ENCODE measurements at regions not wholly inside any gene's neighbourhood (a gene's known extent, or its start where the extent isn't known, plus 50 kb on each side); places are given as distances from the start of the nearest gene placed in this dataset.
A peak's percentile ranks its signal among the peaks of the same experiment; 100 is the strongest.

DNA sequence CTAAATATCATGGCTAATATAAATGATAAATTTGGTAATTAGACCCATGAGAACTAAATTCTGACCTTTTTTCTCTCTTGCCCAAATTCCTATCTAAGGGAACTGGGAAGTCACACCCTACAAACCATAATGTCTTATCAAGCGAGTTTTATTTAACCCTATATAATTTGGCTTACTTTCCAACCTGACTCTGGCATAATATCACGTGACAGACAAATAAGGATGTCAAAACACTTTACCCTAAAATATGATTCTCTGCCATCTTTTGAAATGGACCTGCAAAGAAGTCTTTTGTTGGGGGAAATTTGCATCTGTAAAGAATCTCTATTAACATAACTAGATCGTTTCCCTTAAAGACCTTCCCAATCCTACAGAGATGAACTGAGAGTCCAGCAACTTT, 1823.5 kb upstream of the LRRTM1 start:
- no peaks in the 10 kb centered on the region for H3K27me3 ChIP-seq (ENCODE audit: control insufficient read depth, insufficient read depth, low read length)
- no peaks in the 10 kb centered on the region for H3K4me1 ChIP-seq (ENCODE audit: control insufficient read depth, insufficient read depth, low read length)
- no peak for DNase-seq (ENCODE audit: low read depth, low spot score)
- H3K4me3 ChIP-seq (ENCODE audit: low read length) = no peak overlapping the region
- H3K36me3 ChIP-seq (ENCODE audit: control insufficient read depth, insufficient read depth, low read length) = no peaks in the 10 kb centered on the region
- no CpG with 5 or more reads among the region's 3 CpGs for WGBS (ENCODE audit: insufficient coverage, insufficient read length)
- no peak overlapping the region for H3K27ac ChIP-seq (ENCODE audit: low read length)
- no peaks in the 10 kb centered on the region for H3K9me3 ChIP-seq (ENCODE audit: control insufficient read depth, insufficient read depth, low read length)

DNA sequence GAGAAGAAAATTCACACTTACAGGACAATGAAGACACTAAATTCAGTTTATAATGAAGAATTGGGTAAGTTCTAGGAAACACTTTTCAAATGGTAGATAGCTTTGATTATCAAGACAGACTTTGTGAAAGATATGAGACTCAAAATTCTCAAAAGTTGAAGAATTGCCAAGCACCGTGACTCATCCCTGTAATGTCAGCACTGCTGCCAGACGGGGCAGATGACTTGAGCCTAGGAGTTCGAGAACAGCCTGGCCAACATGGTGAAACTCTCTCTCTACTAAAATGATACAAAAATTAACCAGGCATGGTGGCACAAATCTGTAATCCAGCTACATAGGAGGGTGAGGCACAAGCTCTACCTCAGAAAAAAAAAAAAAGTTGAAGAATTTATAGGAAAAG, 1820.1 kb upstream of the LRRTM1 start:
- whole genome bisulfite sequencing (ENCODE audit: insufficient coverage, insufficient read length) = no CpG with 5 or more reads among the region's 3 CpGs
- DNase-seq (ENCODE audit: low read depth, low spot score) = no peak
- no peaks in the 10 kb centered on the region for H3K27me3 ChIP-seq (ENCODE audit: control insufficient read depth, insufficient read depth, low read length)
- H3K27ac ChIP-seq (ENCODE audit: low read length) = no peak overlapping the region
- no peaks in the 10 kb centered on the region for H3K9me3 ChIP-seq (ENCODE audit: control insufficient read depth, insufficient read depth, low read length)
- no peaks in the 10 kb centered on the region for H3K4me1 ChIP-seq (ENCODE audit: control insufficient read depth, insufficient read depth, low read length)
- H3K36me3 ChIP-seq (ENCODE audit: control insufficient read depth, insufficient read depth, low read length) = no peaks in the 10 kb centered on the region
- H3K4me3 ChIP-seq (ENCODE audit: low read length) = no peak overlapping the region

DNA sequence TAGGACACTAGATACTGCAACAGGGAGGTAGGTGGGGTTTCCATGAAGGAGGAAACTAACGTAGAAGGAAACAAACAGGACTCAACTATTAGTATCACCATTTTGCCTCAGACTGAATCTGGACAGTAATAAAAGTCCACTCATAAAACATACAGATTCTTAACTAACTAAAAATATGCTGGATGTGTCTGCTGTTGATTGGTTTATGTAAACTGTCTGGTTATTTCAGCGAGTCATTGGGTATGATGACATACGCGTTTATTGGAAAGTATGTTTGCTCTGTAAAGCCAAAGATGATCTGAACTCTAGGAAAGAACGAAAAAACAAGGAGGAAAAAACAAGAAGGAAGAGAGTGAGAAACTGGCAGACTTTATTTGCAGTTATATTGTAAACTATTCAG, 1816.1 kb upstream of the LRRTM1 start:
- Histone ChIP-seq H3K36me3 (ENCODE audit: control insufficient read depth, insufficient read depth, low read length) (no peaks in the 10 kb centered on the region), H3K4me3 (ENCODE audit: low read length) (no peak overlapping the region), H3K27ac (ENCODE audit: low read length) (no peak overlapping the region), H3K4me1 (ENCODE audit: control insufficient read depth, insufficient read depth, low read length) (no peaks in the 10 kb centered on the region), H3K9me3 (ENCODE audit: control insufficient read depth, insufficient read depth, low read length) (no peaks in the 10 kb centered on the region), H3K27me3 (ENCODE audit: control insufficient read depth, insufficient read depth, low read length) (no peaks in the 10 kb centered on the region)
- DNase-seq (ENCODE audit: low read depth, low spot score) = no peak
- WGBS (ENCODE audit: insufficient coverage, insufficient read length) = no CpG with 5 or more reads among the region's 5 CpGs

DNA sequence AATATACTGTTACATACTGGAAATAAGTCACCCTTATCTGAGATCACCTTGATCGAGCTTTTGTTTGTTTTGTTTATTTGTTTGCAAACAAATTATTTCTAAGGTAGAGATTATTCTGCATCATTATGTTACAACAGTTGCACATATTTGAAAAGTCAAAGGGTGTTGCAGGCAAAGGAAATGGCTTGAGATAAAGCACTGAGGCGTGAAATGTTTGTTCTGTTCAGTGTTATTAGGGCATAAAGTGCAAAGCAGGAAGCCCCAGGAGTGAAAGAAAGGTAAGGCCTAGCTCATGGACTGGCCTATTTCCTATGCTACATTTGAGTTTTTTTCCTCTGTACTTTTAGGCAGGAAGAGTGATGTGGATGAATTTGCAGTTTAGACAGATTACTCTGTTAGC, 1815.6 kb upstream of the LRRTM1 start:
- H3K9me3 ChIP-seq (ENCODE audit: control insufficient read depth, insufficient read depth, low read length) = no peaks in the 10 kb centered on the region
- DNase-seq (ENCODE audit: low read depth, low spot score) = no peak
- no CpG with 5 or more reads among the region's 2 CpGs for WGBS (ENCODE audit: insufficient coverage, insufficient read length)
- H3K4me3 ChIP-seq (ENCODE audit: low read length) = no peak overlapping the region
- no peaks in the 10 kb centered on the region for H3K36me3 ChIP-seq (ENCODE audit: control insufficient read depth, insufficient read depth, low read length)
- H3K27me3 ChIP-seq (ENCODE audit: control insufficient read depth, insufficient read depth, low read length) = no peaks in the 10 kb centered on the region
- no peaks in the 10 kb centered on the region for H3K4me1 ChIP-seq (ENCODE audit: control insufficient read depth, insufficient read depth, low read length)
- H3K27ac ChIP-seq (ENCODE audit: low read length) = no peak overlapping the region

DNA sequence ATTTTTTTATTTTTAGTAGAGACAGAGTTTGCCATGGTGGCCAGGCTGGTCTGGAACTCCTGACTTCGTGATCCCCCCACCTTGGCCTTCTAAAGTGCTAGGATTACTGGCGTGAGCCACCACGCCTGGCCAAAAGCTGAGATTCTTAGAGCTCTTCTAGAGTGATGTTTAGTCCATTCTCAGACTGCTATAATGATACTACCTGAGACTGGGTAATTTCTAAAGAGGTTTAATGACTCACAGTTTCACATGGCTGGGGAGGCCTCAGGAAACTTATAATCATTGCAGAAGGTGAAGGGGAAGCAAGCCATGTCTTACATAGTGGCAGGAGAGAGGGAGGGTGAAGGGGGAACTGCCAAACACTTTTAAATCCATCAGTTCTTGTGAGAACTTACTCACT, 1804.9 kb upstream of the LRRTM1 start:
- no CpG with 5 or more reads among the region's 3 CpGs for WGBS (ENCODE audit: insufficient coverage, insufficient read length)

DNA sequence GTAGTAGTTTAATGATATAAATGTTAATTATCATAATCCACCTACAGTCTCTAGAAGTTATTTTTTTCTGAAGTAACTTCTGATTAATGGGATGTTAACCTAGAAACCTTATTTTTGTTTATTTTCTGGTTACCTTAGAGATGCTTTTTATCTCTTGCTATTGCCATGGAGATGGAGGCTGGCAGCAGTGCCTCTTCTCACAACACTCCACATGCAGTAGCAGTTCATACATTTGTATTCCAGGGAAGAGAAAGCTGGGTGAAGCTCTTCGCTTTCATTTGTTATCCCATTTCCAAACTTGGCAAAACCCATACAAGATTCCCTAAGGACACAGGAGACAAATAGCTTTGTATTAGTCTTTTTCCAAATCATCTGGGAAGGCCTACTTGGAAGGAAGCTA, 1794.1 kb upstream of the LRRTM1 start:
- Histone ChIP-seq H3K27me3 (ENCODE audit: control insufficient read depth, insufficient read depth, low read length) (no peaks in the 10 kb centered on the region), H3K4me1 (ENCODE audit: control insufficient read depth, insufficient read depth, low read length) (no peaks in the 10 kb centered on the region), H3K9me3 (ENCODE audit: control insufficient read depth, insufficient read depth, low read length) (no peaks in the 10 kb centered on the region), H3K36me3 (ENCODE audit: control insufficient read depth, insufficient read depth, low read length) (no peaks in the 10 kb centered on the region), H3K4me3 (ENCODE audit: low read length) (no peak overlapping the region), H3K27ac (ENCODE audit: low read length) (no peak overlapping the region)
- WGBS (ENCODE audit: insufficient coverage, insufficient read length) = no CpG with 5 or more reads among the region's 1 CpG
- DNase-seq (ENCODE audit: low read depth, low spot score) = no peak

More for the DNA sequence above, 1804.9 kb upstream of the LRRTM1 start:
- no peaks in the 10 kb centered on the region for H3K27me3 ChIP-seq (ENCODE audit: control insufficient read depth, insufficient read depth, low read length)
- H3K4me1 ChIP-seq (ENCODE audit: control insufficient read depth, insufficient read depth, low read length) = no peaks in the 10 kb centered on the region
- no peaks in the 10 kb centered on the region for H3K36me3 ChIP-seq (ENCODE audit: control insufficient read depth, insufficient read depth, low read length)
- no peaks in the 10 kb centered on the region for H3K9me3 ChIP-seq (ENCODE audit: control insufficient read depth, insufficient read depth, low read length)
- H3K27ac ChIP-seq (ENCODE audit: low read length) = no peak overlapping the region
- no peak overlapping the region for H3K4me3 ChIP-seq (ENCODE audit: low read length)
- DNase-seq (ENCODE audit: low read depth, low spot score) = no peak

DNA sequence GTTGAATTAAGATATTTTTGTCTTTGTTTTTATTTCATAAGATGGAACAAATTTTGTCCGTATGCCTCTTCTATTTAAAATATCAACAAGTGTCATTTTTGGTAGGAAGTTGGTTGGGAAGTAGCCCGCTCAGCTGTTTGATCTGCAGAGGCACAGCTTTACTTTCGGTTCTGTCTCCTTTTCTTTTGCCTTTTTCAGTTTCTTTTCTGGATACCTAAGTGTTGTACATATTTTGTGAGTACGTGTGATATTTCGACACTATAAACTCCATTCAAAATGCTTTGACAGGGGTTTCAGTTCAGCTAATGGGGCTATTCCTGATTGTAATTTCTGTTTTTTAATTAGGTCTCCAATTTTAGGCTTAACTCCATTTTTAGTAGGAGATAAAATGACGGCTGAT, 1785.0 kb upstream of the LRRTM1 start:
- Histone ChIP-seq H3K4me3 (ENCODE audit: low read length) (no peak overlapping the region), H3K9me3 (ENCODE audit: control insufficient read depth, insufficient read depth, low read length) (no peaks in the 10 kb centered on the region), H3K36me3 (ENCODE audit: control insufficient read depth, insufficient read depth, low read length) (no peaks in the 10 kb centered on the region), H3K27me3 (ENCODE audit: control insufficient read depth, insufficient read depth, low read length) (no peaks in the 10 kb centered on the region), H3K27ac (ENCODE audit: low read length) (no peak overlapping the region), H3K4me1 (ENCODE audit: control insufficient read depth, insufficient read depth, low read length) (no peaks in the 10 kb centered on the region)
- WGBS (ENCODE audit: insufficient coverage, insufficient read length) = no CpG with 5 or more reads among the region's 6 CpGs
- no peak for DNase-seq (ENCODE audit: low read depth, low spot score)

DNA sequence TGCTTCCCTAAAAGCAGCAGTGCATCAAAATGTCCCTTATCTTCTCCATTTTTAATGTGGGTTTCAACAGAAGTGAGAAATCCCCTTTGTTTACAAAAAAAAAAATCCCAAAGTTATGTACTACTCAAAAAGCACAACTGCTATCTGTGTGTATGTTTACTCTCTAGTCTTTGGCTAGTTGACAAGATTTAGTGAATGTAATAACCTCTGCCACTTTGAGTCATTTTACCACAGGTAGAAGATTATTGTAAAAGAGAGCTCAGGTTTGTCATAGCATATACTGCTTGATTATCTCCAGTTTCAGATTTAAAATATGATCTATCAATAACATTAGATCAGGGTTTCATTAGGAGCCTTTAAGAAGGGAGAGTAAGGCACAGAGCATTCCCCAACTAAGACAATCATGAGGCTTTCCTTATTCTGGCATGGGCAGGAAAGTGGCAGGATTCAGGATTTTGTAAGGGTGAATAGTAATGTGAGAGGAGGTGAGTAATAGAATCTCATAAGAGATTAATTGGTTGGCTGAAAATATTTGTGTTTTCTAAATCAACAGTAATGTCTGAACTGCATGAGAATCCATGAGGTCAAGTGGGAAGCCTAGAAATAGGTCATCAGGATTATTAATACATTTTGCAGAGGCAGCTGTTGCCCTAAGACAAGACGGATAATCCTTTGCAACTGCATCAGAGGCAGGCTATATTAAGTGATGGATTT, 1780.3 kb upstream of the LRRTM1 start:
- no CpG with 5 or more reads among the region's 1 CpG for WGBS (ENCODE audit: insufficient coverage, insufficient read length)
- no peaks in the 10 kb centered on the region for H3K9me3 ChIP-seq (ENCODE audit: control insufficient read depth, insufficient read depth, low read length)
- no peak for DNase-seq (ENCODE audit: low read depth, low spot score)

DNA sequence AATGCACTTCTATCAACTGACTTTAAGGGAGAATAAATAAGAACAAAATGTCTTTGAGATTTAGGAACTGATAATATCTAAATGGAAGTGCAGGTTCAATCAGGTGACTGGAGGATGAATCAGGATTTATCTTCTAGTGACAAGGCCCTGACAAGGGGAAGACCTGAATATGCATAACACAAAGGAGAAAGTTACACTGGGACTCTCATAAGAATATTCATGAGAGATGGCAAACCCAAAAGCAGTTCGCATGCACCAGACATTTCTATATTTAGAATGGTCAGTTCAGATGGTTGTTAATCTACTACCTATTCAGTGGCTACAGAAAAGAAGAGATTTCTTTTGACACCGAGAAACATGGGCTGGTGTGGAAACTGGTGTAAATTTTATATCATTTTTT, 1771.3 kb upstream of the LRRTM1 start:
- DNase-seq (ENCODE audit: low read depth, low spot score) = no peak
- H3K4me1 ChIP-seq (ENCODE audit: control insufficient read depth, insufficient read depth, low read length) = no peaks in the 10 kb centered on the region
- no peak overlapping the region for H3K4me3 ChIP-seq (ENCODE audit: low read length)
- no peaks in the 10 kb centered on the region for H3K9me3 ChIP-seq (ENCODE audit: control insufficient read depth, insufficient read depth, low read length)
- no peaks in the 10 kb centered on the region for H3K27me3 ChIP-seq (ENCODE audit: control insufficient read depth, insufficient read depth, low read length)
- H3K36me3 ChIP-seq (ENCODE audit: control insufficient read depth, insufficient read depth, low read length) = no peaks in the 10 kb centered on the region
- no CpG with 5 or more reads among the region's 2 CpGs for WGBS (ENCODE audit: insufficient coverage, insufficient read length)
- H3K27ac ChIP-seq (ENCODE audit: low read length) = no peak overlapping the region

More for the DNA sequence above, 1780.3 kb upstream of the LRRTM1 start:
- Histone ChIP-seq H3K4me1 (ENCODE audit: control insufficient read depth, insufficient read depth, low read length) (no peaks in the 10 kb centered on the region), H3K36me3 (ENCODE audit: control insufficient read depth, insufficient read depth, low read length) (no peaks in the 10 kb centered on the region), H3K4me3 (ENCODE audit: low read length) (no peak overlapping the region), H3K27ac (ENCODE audit: low read length) (no peak overlapping the region), H3K27me3 (ENCODE audit: control insufficient read depth, insufficient read depth, low read length) (no peaks in the 10 kb centered on the region)

DNA sequence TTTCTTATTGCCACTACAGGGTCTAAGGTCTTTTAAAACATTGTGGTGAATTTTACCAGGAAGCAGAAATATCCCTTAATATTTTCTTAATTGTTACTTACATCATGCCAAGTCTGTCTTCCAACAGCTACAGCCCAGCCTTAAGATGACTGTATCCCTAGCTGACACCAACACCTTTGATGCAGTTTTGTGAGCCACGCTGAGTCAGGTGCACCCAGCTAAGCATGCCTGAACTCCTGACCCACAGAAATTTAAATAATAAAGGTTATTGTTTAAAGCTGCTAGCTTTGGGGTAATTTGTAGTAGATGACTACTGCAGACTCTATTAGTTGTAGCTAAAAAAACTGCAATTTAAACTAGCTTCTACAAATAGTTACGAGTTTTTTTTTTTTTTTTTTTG, 1757.9 kb upstream of the LRRTM1 start:
- H3K27ac ChIP-seq (ENCODE audit: low read length) = no peak overlapping the region
- H3K27me3 ChIP-seq (ENCODE audit: control insufficient read depth, insufficient read depth, low read length) = no peaks in the 10 kb centered on the region
- peak; percentile 2 for DNase-seq (ENCODE audit: low read depth, low spot score)
- no CpG with 5 or more reads among the region's 2 CpGs for WGBS (ENCODE audit: insufficient coverage, insufficient read length)
- H3K4me3 ChIP-seq (ENCODE audit: low read length) = no peak overlapping the region
- H3K4me1 ChIP-seq (ENCODE audit: control insufficient read depth, insufficient read depth, low read length) = no peaks in the 10 kb centered on the region
- H3K9me3 ChIP-seq (ENCODE audit: control insufficient read depth, insufficient read depth, low read length) = no peaks in the 10 kb centered on the region
- H3K36me3 ChIP-seq (ENCODE audit: control insufficient read depth, insufficient read depth, low read length) = no peaks in the 10 kb centered on the region

DNA sequence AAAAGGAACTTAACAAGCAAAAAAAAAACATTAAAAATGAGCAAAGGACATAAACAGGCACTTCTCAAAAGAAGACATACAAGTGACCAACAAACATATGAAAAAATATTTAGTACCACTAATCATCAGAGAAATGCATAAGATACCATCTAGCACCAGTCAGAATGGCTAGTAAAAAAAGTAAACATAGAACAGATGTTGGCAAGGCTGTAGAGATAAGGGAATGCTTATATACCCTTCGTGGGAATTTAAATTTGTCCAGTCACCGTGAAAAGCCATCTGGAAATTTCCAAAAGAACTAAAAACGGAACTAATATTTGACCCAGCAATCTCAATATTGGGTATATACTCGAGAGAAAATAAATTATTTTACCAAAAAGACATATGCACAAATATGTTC, 1751.3 kb upstream of the LRRTM1 start:
- no peak for DNase-seq (ENCODE audit: low read depth, low spot score)
- H3K4me3 ChIP-seq (ENCODE audit: low read length) = no peak overlapping the region
- no CpG with 5 or more reads among the region's 4 CpGs for WGBS (ENCODE audit: insufficient coverage, insufficient read length)
- H3K36me3 ChIP-seq (ENCODE audit: control insufficient read depth, insufficient read depth, low read length) = no peaks in the 10 kb centered on the region
- no peak overlapping the region for H3K27ac ChIP-seq (ENCODE audit: low read length)
- H3K27me3 ChIP-seq (ENCODE audit: control insufficient read depth, insufficient read depth, low read length) = no peaks in the 10 kb centered on the region
- no peaks in the 10 kb centered on the region for H3K4me1 ChIP-seq (ENCODE audit: control insufficient read depth, insufficient read depth, low read length)
- H3K9me3 ChIP-seq (ENCODE audit: control insufficient read depth, insufficient read depth, low read length) = no peaks in the 10 kb centered on the region

Measured in iPS DF 6.9 (cell line).